HepG2 (cell line): ENCODE measurements at regions not wholly inside any gene's neighbourhood (a gene's known extent, or its start where the extent isn't known, plus 50 kb on each side); places are given as distances from the start of the nearest gene placed in this dataset.

Source experiments
- EZH2 ChIP-seq: conservative IDR thresholded peaks from 2 replicates; pipeline ENCODE4 v1.6.1; 2012; ENCODE audit warnings: mild to moderate bottlenecking, low read depth, low read length, moderate library complexity
- HCFC1 ChIP-seq: fragments of 150-350 bp; IDR thresholded peaks from 2 replicates; pipeline ENCODE4 v1.6.1; 2014; ENCODE audit warnings: low read depth, low read length
- MLLT10 ChIP-seq: sonication (generic); formaldehyde crosslinking; IDR thresholded peaks from 2 replicates; pipeline ENCODE4 v1.4.0; 2020; ENCODE audit warnings: missing genetic modification reagents
- NR2F1 ChIP-seq, 2 experiments: fragments of 450-650 bp in 1 of 2; formaldehyde crosslinking in 1 of 2; IDR thresholded peaks; 2 replicates each; pipeline versions ENCODE4 v1.5.0 to v1.6.1; 2016 to 2020; ENCODE audit warnings: mild to moderate bottlenecking in 1 of 2, missing compliant biosample characterization in 1 of 2, missing genetic modification reagents in 1 of 2, moderate library complexity in 1 of 2
- STAG1 ChIP-seq: sonication (generic); formaldehyde crosslinking; IDR thresholded peaks from 2 replicates; pipeline ENCODE4 v1.4.0; 2020; ENCODE audit warnings: missing genetic modification reagents
- TAF1 ChIP-seq: sonication (generic); formaldehyde crosslinking; IDR thresholded peaks from 2 replicates; pipeline ENCODE4 v1.4.0; 2020; ENCODE audit warnings: missing genetic modification reagents
- TRIM24 ChIP-seq: sonication (generic); formaldehyde crosslinking; IDR thresholded peaks from 2 replicates; pipeline ENCODE4 v1.8.0; 2022; ENCODE audit warnings: mild to moderate bottlenecking, missing genetic modification reagents
- ZBTB21 ChIP-seq: sonication (generic); formaldehyde crosslinking; IDR thresholded peaks from 2 replicates; pipeline ENCODE4 v1.4.0; 2020; ENCODE audit warnings: missing genetic modification reagents
- ZFP62 ChIP-seq: sonication (generic); formaldehyde crosslinking; IDR thresholded peaks from 2 replicates; pipeline ENCODE4 v1.4.0; 2020; ENCODE audit warnings: missing genetic modification reagents
- ZNF335 ChIP-seq: sonication (generic); formaldehyde crosslinking; IDR thresholded peaks from 2 replicates; pipeline ENCODE4 v1.4.0; 2020; ENCODE audit warnings: missing genetic modification reagents
- TF ChIP-seq, protein P1 (sequence below): sonication (generic); formaldehyde crosslinking; IDR thresholded peaks from 2 replicates; pipeline ENCODE4 v1.4.0; 2020; ENCODE audit warnings: missing genetic modification reagents
- TF ChIP-seq, protein P2 (sequence below): sonication (generic); formaldehyde crosslinking; IDR thresholded peaks from 2 replicates; pipeline ENCODE4 v1.8.1; 2022; ENCODE audit warnings: mild to moderate bottlenecking, missing genetic modification reagents
- TF ChIP-seq, protein P3 (sequence below): sonication (generic); formaldehyde crosslinking; IDR thresholded peaks from 2 replicates; pipeline ENCODE4 v1.4.0; 2020; ENCODE audit warnings: missing genetic modification reagents
- TF ChIP-seq, protein P4 (sequence below): sonication (generic); formaldehyde crosslinking; IDR thresholded peaks from 2 replicates; pipeline ENCODE4 v1.5.0; 2020; ENCODE audit warnings: mild to moderate bottlenecking, missing genetic modification reagents, moderate library complexity

DNA sequence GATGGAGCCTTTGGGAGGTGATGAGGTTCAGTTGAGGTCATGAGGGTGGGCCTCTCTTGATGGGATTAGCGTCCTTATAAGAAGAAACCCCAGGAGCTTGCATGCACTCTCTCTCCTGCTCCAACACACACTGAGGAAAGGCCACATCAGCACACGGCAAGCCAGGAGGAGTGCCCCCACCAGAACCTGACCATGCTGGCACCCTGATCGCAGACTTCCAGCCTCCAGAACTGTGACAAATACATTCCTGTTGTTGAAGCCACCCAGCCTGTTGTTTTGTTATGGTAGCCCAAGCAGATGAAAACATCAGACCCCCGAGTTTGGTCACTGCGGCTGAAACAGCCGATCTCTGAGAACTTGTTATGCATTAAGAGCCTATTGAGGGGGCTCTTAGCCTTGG lies 64.8 kb upstream of the SOD1 start:
- TF ChIP-seq HCFC1 (no peak), NR2F1 (CRISPR knock-in tag; IDR thresholded peaks at IDR 0.05) (no peak), STAG1 (no peak), ZBTB21 (no peak), TRIM24 (CRISPR knock-in tag) (no peak), ZFP62 (no peak), TAF1 (CRISPR knock-in tag) (no peak), ZNF335 (no peak), EZH2 (no peak), MLLT10 (CRISPR knock-in tag) (no peak)
- TF ChIP-seq, protein P1, sequence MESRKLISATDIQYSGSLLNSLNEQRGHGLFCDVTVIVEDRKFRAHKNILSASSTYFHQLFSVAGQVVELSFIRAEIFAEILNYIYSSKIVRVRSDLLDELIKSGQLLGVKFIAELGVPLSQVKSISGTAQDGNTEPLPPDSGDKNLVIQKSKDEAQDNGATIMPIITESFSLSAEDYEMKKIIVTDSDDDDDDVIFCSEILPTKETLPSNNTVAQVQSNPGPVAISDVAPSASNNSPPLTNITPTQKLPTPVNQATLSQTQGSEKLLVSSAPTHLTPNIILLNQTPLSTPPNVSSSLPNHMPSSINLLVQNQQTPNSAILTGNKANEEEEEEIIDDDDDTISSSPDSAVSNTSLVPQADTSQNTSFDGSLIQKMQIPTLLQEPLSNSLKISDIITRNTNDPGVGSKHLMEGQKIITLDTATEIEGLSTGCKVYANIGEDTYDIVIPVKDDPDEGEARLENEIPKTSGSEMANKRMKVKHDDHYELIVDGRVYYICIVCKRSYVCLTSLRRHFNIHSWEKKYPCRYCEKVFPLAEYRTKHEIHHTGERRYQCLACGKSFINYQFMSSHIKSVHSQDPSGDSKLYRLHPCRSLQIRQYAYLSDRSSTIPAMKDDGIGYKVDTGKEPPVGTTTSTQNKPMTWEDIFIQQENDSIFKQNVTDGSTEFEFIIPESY, result no peak
- TF ChIP-seq, protein P2, sequence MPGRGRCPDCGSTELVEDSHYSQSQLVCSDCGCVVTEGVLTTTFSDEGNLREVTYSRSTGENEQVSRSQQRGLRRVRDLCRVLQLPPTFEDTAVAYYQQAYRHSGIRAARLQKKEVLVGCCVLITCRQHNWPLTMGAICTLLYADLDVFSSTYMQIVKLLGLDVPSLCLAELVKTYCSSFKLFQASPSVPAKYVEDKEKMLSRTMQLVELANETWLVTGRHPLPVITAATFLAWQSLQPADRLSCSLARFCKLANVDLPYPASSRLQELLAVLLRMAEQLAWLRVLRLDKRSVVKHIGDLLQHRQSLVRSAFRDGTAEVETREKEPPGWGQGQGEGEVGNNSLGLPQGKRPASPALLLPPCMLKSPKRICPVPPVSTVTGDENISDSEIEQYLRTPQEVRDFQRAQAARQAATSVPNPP (CRISPR knock-in tag), result no peak
- TF ChIP-seq, protein P3, sequence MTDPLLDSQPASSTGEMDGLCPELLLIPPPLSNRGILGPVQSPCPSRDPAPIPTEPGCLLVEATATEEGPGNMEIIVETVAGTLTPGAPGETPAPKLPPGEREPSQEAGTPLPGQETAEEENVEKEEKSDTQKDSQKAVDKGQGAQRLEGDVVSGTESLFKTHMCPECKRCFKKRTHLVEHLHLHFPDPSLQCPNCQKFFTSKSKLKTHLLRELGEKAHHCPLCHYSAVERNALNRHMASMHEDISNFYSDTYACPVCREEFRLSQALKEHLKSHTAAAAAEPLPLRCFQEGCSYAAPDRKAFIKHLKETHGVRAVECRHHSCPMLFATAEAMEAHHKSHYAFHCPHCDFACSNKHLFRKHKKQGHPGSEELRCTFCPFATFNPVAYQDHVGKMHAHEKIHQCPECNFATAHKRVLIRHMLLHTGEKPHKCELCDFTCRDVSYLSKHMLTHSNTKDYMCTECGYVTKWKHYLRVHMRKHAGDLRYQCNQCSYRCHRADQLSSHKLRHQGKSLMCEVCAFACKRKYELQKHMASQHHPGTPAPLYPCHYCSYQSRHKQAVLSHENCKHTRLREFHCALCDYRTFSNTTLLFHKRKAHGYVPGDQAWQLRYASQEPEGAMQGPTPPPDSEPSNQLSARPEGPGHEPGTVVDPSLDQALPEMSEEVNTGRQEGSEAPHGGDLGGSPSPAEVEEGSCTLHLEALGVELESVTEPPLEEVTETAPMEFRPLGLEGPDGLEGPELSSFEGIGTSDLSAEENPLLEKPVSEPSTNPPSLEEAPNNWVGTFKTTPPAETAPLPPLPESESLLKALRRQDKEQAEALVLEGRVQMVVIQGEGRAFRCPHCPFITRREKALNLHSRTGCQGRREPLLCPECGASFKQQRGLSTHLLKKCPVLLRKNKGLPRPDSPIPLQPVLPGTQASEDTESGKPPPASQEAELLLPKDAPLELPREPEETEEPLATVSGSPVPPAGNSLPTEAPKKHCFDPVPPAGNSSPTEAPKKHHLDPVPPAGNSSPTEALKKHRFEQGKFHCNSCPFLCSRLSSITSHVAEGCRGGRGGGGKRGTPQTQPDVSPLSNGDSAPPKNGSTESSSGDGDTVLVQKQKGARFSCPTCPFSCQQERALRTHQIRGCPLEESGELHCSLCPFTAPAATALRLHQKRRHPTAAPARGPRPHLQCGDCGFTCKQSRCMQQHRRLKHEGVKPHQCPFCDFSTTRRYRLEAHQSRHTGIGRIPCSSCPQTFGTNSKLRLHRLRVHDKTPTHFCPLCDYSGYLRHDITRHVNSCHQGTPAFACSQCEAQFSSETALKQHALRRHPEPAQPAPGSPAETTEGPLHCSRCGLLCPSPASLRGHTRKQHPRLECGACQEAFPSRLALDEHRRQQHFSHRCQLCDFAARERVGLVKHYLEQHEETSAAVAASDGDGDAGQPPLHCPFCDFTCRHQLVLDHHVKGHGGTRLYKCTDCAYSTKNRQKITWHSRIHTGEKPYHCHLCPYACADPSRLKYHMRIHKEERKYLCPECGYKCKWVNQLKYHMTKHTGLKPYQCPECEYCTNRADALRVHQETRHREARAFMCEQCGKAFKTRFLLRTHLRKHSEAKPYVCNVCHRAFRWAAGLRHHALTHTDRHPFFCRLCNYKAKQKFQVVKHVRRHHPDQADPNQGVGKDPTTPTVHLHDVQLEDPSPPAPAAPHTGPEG, result no peak
- TF ChIP-seq, protein P4, sequence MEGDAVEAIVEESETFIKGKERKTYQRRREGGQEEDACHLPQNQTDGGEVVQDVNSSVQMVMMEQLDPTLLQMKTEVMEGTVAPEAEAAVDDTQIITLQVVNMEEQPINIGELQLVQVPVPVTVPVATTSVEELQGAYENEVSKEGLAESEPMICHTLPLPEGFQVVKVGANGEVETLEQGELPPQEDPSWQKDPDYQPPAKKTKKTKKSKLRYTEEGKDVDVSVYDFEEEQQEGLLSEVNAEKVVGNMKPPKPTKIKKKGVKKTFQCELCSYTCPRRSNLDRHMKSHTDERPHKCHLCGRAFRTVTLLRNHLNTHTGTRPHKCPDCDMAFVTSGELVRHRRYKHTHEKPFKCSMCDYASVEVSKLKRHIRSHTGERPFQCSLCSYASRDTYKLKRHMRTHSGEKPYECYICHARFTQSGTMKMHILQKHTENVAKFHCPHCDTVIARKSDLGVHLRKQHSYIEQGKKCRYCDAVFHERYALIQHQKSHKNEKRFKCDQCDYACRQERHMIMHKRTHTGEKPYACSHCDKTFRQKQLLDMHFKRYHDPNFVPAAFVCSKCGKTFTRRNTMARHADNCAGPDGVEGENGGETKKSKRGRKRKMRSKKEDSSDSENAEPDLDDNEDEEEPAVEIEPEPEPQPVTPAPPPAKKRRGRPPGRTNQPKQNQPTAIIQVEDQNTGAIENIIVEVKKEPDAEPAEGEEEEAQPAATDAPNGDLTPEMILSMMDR, result no peak
